ENCODE measurements at regions not wholly inside any gene's neighbourhood (a gene's known extent, or its start where the extent isn't known, plus 50 kb on each side); places are given as distances from the start of the nearest gene placed in this dataset.

- Histone ChIP-seq H3K27me3 (no peaks in the 10 kb centered on the region), H3K36me3 (no peaks in the 10 kb centered on the region), H3K9me3 (no peaks in the 10 kb centered on the region), H3K4me1 (no peaks in the 10 kb centered on the region), H3K27ac (no peak overlapping the region), H3K4me3 (no peak overlapping the region)
- intact Hi-C loops (cut with DNase I) = no loop called here
- no peak for DNase-seq (ENCODE audit: low spot score in 2 of 2)
- TF ChIP-seq CTCF (IDR thresholded peaks at IDR 0.05) = no peak
These were observed 129.7 kb downstream of the NFKBIZ start for GRCh38 chr3:101979033-101979432.

- Histone ChIP-seq H3K9me3 (no peaks in the 10 kb centered on the region), H3K4me1 (no peaks in the 10 kb centered on the region), H3K36me3 (no peaks in the 10 kb centered on the region), H3K4me3 (no peak overlapping the region), H3K27me3 (no peaks in the 10 kb centered on the region), H3K27ac (no peak overlapping the region)
- intact Hi-C loops (cut with DNase I) = no loop called here
- no peak for TF ChIP-seq CTCF (IDR thresholded peaks at IDR 0.05)
- no peak for DNase-seq (ENCODE audit: low spot score in 2 of 2)
These were observed 135.0 kb downstream of the NFKBIZ start for GRCh38 chr3:101984356-101984755.

GRCh38 chr3:101988596-101988995 is 139.3 kb downstream of the NFKBIZ start:
- intact Hi-C loops (cut with DNase I) = no loop called here

GRCh38 chr3:101989578-101990200 is 140.4 kb downstream of the NFKBIZ start:
- no peak for DNase-seq (ENCODE audit: low spot score in 2 of 2)
- no peaks in the 10 kb centered on the region for H3K9me3 ChIP-seq
- H3K4me3 ChIP-seq = no peak overlapping the region
- intact Hi-C loops (cut with DNase I) = no loop called here
- H3K4me1 ChIP-seq = no peaks in the 10 kb centered on the region
- TF ChIP-seq CTCF (IDR thresholded peaks at IDR 0.05) = no peak
- H3K27me3 ChIP-seq = no peaks in the 10 kb centered on the region
- no peak overlapping the region for H3K27ac ChIP-seq
- H3K36me3 ChIP-seq = no peaks in the 10 kb centered on the region

More at GRCh38 chr3:101988596-101988995, 139.3 kb downstream of the NFKBIZ start:
- no peak for DNase-seq (ENCODE audit: low spot score in 2 of 2)
- H3K9me3 ChIP-seq = no peaks in the 10 kb centered on the region
- TF ChIP-seq CTCF (IDR thresholded peaks at IDR 0.05) = no peak
- no peaks in the 10 kb centered on the region for H3K36me3 ChIP-seq
- no peaks in the 10 kb centered on the region for H3K4me1 ChIP-seq
- no peaks in the 10 kb centered on the region for H3K27me3 ChIP-seq
- H3K27ac ChIP-seq = no peak overlapping the region
- H3K4me3 ChIP-seq = no peak overlapping the region

- no peak for TF ChIP-seq CTCF (IDR thresholded peaks at IDR 0.05)
- Histone ChIP-seq H3K27me3 (no peaks in the 10 kb centered on the region), H3K4me1 (no peaks in the 10 kb centered on the region), H3K9me3 (no peaks in the 10 kb centered on the region), H3K36me3 (no peaks in the 10 kb centered on the region), H3K27ac (no peak overlapping the region), H3K4me3 (no peak overlapping the region)
- intact Hi-C loops (cut with DNase I) = no loop called here
- no peak for DNase-seq (ENCODE audit: low spot score in 2 of 2)
These were observed 143.5 kb downstream of the NFKBIZ start for GRCh38 chr3:101992863-101993262.

GRCh38 chr3:101994386-101994785 is 145.1 kb downstream of the NFKBIZ start:
- H3K36me3 ChIP-seq = no peaks in the 10 kb centered on the region
- no peaks in the 10 kb centered on the region for H3K4me1 ChIP-seq
- no peak for TF ChIP-seq CTCF (IDR thresholded peaks at IDR 0.05)
- intact Hi-C loops (cut with DNase I) = no loop called here
- H3K27me3 ChIP-seq = no peaks in the 10 kb centered on the region
- H3K9me3 ChIP-seq = no peaks in the 10 kb centered on the region
- no peak overlapping the region for H3K27ac ChIP-seq
- DNase-seq (ENCODE audit: low spot score in 2 of 2) = no peak
- H3K4me3 ChIP-seq = no peak overlapping the region

Measured in ascending aorta (tissue), 2 donors.